T-helper 9 cell (primary cell): ENCODE measurements at regions not wholly inside any gene's neighbourhood (a gene's known extent, or its start where the extent isn't known, plus 50 kb on each side); places are given as distances from the start of the nearest gene placed in this dataset.
A peak's percentile ranks its signal among the peaks of the same experiment; 100 is the strongest.
"Not testable (repeated sequence)": the region's sequence is repeated elsewhere in the genome, so short reads cannot be mapped to it uniquely, and the experiment has no call there.

Source experiments
- DNase-seq: peaks from one replicate; pipeline ENCODE4 v3.0.0-alpha.2; 2020

- no peak for DNase-seq
Observed at GRCh38 chr2:64743739-64744330, 90.1 kb upstream of the SERTAD2 start.

- no peak for DNase-seq
Observed at GRCh38 chr2:64745562-64745961, 91.8 kb upstream of the SERTAD2 start.

GRCh38 chr2:64747690-64748091 is 94.0 kb upstream of the SERTAD2 start:
- DNase-seq, result not testable (repeated sequence)

GRCh38 chr2:64748147-64748546 is 94.4 kb upstream of the SERTAD2 start:
- DNase-seq, result no peak

GRCh38 chr2:64748561-64748960 is 94.8 kb upstream of the SERTAD2 start:
- no peak for DNase-seq

GRCh38 chr2:64749446-64749845 is 95.7 kb upstream of the SERTAD2 start:
- no peak for DNase-seq

- DNase-seq, result peak; percentile 31
Observed at GRCh38 chr2:64750001-64750816, 96.5 kb upstream of the SERTAD2 start.

GRCh38 chr2:64750817-64751285 is 97.1 kb upstream of the SERTAD2 start:
- peak; percentile 93 for DNase-seq

GRCh38 chr2:64751286-64752260 is 97.9 kb upstream of the SERTAD2 start:
- peak; percentile 13 for DNase-seq

GRCh38 chr2:64753399-64753798 is 99.7 kb upstream of the SERTAD2 start:
- DNase-seq, result no peak

GRCh38 chr2:64754570-64754969 is 100.9 kb upstream of the SERTAD2 start:
- DNase-seq, result no peak

- DNase-seq, result no peak
Observed at GRCh38 chr2:64757126-64757525, 103.4 kb upstream of the SERTAD2 start.

- DNase-seq, result no peak
Observed at GRCh38 chr2:64760128-64760527, 106.4 kb upstream of the SERTAD2 start.

- no peak for DNase-seq
Observed at GRCh38 chr2:64762301-64762997, 108.7 kb upstream of the SERTAD2 start.

- DNase-seq, result no peak
Observed at GRCh38 chr2:64763126-64763525, 109.4 kb upstream of the SERTAD2 start.

GRCh38 chr2:64765160-64765805 is 111.6 kb upstream of the SERTAD2 start:
- DNase-seq, result no peak

GRCh38 chr2:64766841-64767669 is 113.3 kb upstream of the SERTAD2 start:
- DNase-seq, result no peak

GRCh38 chr2:64767670-64768468 is 114.2 kb upstream of the SERTAD2 start:
- DNase-seq, result peak; percentile 57

GRCh38 chr2:64768491-64769005 is 114.8 kb upstream of the SERTAD2 start:
- no peak for DNase-seq
